HCT116 (cell line): ENCODE measurements at regions not wholly inside any gene's neighbourhood (a gene's known extent, or its start where the extent isn't known, plus 50 kb on each side); places are given as distances from the start of the nearest gene placed in this dataset.

ENCODE experiments used
- ATAC-seq: fragments of 200-7000 bp; cut with Tn5 transposase; 2 replicates; pipeline ENCODE4 v1.9.1; 2020; ENCODE audit warnings: mild to moderate bottlenecking, moderate library complexity
- BruUV-seq: library from RNA; stranded (reverse); fragments of 400-500 nt; replicated peaks from 2 replicates; lab custom pipeline; 2021; lab: Mats Ljungman, UMichigan
- CTCF ChIA-PET: fragments of 300-600 bp; sonication (Branson Sonifier 250); formaldehyde crosslinking; loops from one replicate; lab custom pipeline; 2021; ENCODE audit warnings: antibody characterized with exemption; lab: Charles Lee
- POLR2A ChIA-PET: fragments of 300-600, 350-600 bp; sonication (Branson Sonifier 250); formaldehyde crosslinking; loops from one replicate; lab custom pipeline; 2021; ENCODE audit warnings: antibody characterized with exemption; lab: Charles Lee
- RAD21 ChIA-PET, 2 experiments: fragments of 300-600 bp; sonication (Branson Sonifier 250); formaldehyde crosslinking; loops; one replicate each; lab custom pipeline; 2023; ENCODE audit warnings: low total read pairs in 2 of 2; ENCODE audit not compliant: uncharacterized antibody in 2 of 2, unreplicated experiment in 2 of 2, low non-redundant PET in 1 of 2; lab: Charles Lee
- DNase-seq: peaks from one replicate; pipeline ENCODE4 v3.0.0-alpha.2; 2010; ENCODE audit warnings: low read depth, low spot score
- H2AFZ ChIP-seq: fragments of 200-600 bp; shearing (Covaris generic), sonication (generic); 2 replicates; pipeline ENCODE4 v1.6.1; 2017; ENCODE audit warnings: low read depth, mixed run types, mixed read lengths, antibody characterized with exemption, low read length; ENCODE audit not compliant: poor library complexity, severe bottlenecking
- H3K27ac ChIP-seq: 2 replicates; pipeline ENCODE4 v1.5.1; 2012; ENCODE audit warnings: low read depth, low read length
- H3K27me3 ChIP-seq: fragments of 200-600 bp; sonication (generic); 2 replicates; pipeline ENCODE4 v1.6.1; 2016; ENCODE audit warnings: mixed run types, low read length, mixed read lengths; ENCODE audit not compliant: insufficient read depth
- H3K36me3 ChIP-seq, 2 experiments: fragments of 200-500 bp in 1 of 2; fragments of 200-600 bp in 1 of 2; sonication (Bioruptor generic) in 1 of 2; sonication (generic) in 1 of 2; 2 replicates each; pipeline versions ENCODE4 v1.5.1 to v1.6.1; 2014 to 2016; ENCODE audit warnings: low read length in 2 of 2, inconsistent platforms in 1 of 2, mixed read lengths in 1 of 2, mixed run types in 1 of 2; ENCODE audit not compliant: insufficient read depth in 2 of 2, control insufficient read depth in 1 of 2
- H3K4me1 ChIP-seq, 2 experiments: fragments of 200-600 bp in 1 of 2; sonication (generic) in 1 of 2; 2 replicates each; pipeline versions ENCODE4 v1.5.1 to v1.6.1; 2012 to 2017; ENCODE audit warnings: low read length in 2 of 2, inconsistent platforms in 1 of 2, mild to moderate bottlenecking in 1 of 2, mixed read lengths in 1 of 2, mixed run types in 1 of 2, moderate library complexity in 1 of 2; ENCODE audit not compliant: insufficient read depth in 2 of 2, control insufficient read depth in 1 of 2
- H3K4me2 ChIP-seq: fragments of 200-600 bp; sonication (generic); 2 replicates; pipeline ENCODE4 v1.6.1; 2017; ENCODE audit warnings: mixed run types, low read length, mixed read lengths
- H3K4me3 ChIP-seq, 2 experiments: fragments of 200-600 bp in 1 of 2; sonication (generic) in 1 of 2; replicated peaks in 1 of 2; 2 replicates each; pipeline ENCODE4 v1.5.1; 2011 to 2016; ENCODE audit warnings: low read length in 2 of 2, control low read depth in 1 of 2, low read depth in 1 of 2, mild to moderate bottlenecking in 1 of 2, mixed read lengths in 1 of 2, mixed run types in 1 of 2
- H3K79me2 ChIP-seq: fragments of 200-600 bp; sonication (generic); 2 replicates; pipeline ENCODE4 v1.6.1; 2017; ENCODE audit warnings: mild to moderate bottlenecking, mixed run types, low read length, moderate library complexity, mixed read lengths; ENCODE audit not compliant: insufficient read depth
- H3K9ac ChIP-seq: fragments of 200-600 bp; sonication (generic); 2 replicates; pipeline ENCODE4 v1.6.1; 2016; ENCODE audit warnings: low read length, mixed read lengths
- H3K9me2 ChIP-seq: fragments of 200-600 bp; sonication (generic), shearing (Covaris generic); 2 replicates; pipeline ENCODE4 v1.6.1; 2017; ENCODE audit warnings: mixed run types, mild to moderate bottlenecking, moderate library complexity; ENCODE audit not compliant: insufficient read depth
- H3K9me3 ChIP-seq, 2 experiments: fragments of 200-500 bp in 1 of 2; fragments of 200-600 bp in 1 of 2; sonication (Bioruptor generic) in 1 of 2; sonication (generic) in 1 of 2; 2 replicates each; pipeline ENCODE4 v1.6.1; 2014 to 2017; ENCODE audit warnings: low read length in 2 of 2, mixed read lengths in 2 of 2, inconsistent platforms in 1 of 2, low read depth in 1 of 2, mild to moderate bottlenecking in 1 of 2, mixed run types in 1 of 2, moderate library complexity in 1 of 2; ENCODE audit not compliant: control insufficient read depth in 1 of 2, insufficient read depth in 1 of 2
- H4K20me1 ChIP-seq: fragments of 200-600 bp; sonication (generic), shearing (Covaris generic); 2 replicates; pipeline ENCODE4 v1.6.1; 2017; ENCODE audit warnings: mixed run types, mild to moderate bottlenecking, moderate library complexity; ENCODE audit not compliant: insufficient read depth
- CEBPB ChIP-seq: IDR thresholded peaks from 2 replicates; pipeline ENCODE4 v1.6.1; 2012; ENCODE audit warnings: low read depth
- EGR1 ChIP-seq: IDR thresholded peaks from 2 replicates; pipeline ENCODE4 v1.6.1; 2012; ENCODE audit warnings: low read depth
- ELF1 ChIP-seq: IDR thresholded peaks from 2 replicates; pipeline ENCODE4 v1.6.1; 2012; ENCODE audit warnings: low read depth, borderline replicate concordance
- FOSL1 ChIP-seq: IDR thresholded peaks from 2 replicates; pipeline ENCODE4 v1.6.1; 2012; ENCODE audit warnings: low read depth
- POLR2A ChIP-seq: IDR thresholded peaks from 2 replicates; pipeline ENCODE4 v1.7.0; 2011; ENCODE audit warnings: borderline replicate concordance; ENCODE audit not compliant: insufficient read depth, insufficient read length; ENCODE audit errors: extremely low read depth
- SIN3A ChIP-seq: IDR thresholded peaks from 2 replicates; pipeline ENCODE4 v1.6.1; 2012; ENCODE audit warnings: low read depth
- SRF ChIP-seq: IDR thresholded peaks from 2 replicates; pipeline ENCODE4 v1.6.1; 2012; ENCODE audit warnings: low read depth
- ZFX ChIP-seq: fragments of 450-650 bp; IDR thresholded peaks from 2 replicates; pipeline ENCODE4 v1.6.1; 2017
- intact Hi-C: fragments of 100-400 bp; cut with micrococcal nuclease; formaldehyde crosslinking; loops from 2 replicates; pipeline ENCODE4 v1.10.0; 2022
- TF ChIP-seq, protein P1 (sequence below): IDR thresholded peaks from 2 replicates; pipeline ENCODE4 v1.6.1; 2012; ENCODE audit warnings: low read depth
- TF ChIP-seq, protein P2 (sequence below): IDR thresholded peaks from 2 replicates; pipeline ENCODE4 v1.6.1; 2012

GRCh38 chr7:153404781-153405279 lies 645.3 kb downstream of the ACTR3B start (continued):
- TF ChIP-seq, protein P1, sequence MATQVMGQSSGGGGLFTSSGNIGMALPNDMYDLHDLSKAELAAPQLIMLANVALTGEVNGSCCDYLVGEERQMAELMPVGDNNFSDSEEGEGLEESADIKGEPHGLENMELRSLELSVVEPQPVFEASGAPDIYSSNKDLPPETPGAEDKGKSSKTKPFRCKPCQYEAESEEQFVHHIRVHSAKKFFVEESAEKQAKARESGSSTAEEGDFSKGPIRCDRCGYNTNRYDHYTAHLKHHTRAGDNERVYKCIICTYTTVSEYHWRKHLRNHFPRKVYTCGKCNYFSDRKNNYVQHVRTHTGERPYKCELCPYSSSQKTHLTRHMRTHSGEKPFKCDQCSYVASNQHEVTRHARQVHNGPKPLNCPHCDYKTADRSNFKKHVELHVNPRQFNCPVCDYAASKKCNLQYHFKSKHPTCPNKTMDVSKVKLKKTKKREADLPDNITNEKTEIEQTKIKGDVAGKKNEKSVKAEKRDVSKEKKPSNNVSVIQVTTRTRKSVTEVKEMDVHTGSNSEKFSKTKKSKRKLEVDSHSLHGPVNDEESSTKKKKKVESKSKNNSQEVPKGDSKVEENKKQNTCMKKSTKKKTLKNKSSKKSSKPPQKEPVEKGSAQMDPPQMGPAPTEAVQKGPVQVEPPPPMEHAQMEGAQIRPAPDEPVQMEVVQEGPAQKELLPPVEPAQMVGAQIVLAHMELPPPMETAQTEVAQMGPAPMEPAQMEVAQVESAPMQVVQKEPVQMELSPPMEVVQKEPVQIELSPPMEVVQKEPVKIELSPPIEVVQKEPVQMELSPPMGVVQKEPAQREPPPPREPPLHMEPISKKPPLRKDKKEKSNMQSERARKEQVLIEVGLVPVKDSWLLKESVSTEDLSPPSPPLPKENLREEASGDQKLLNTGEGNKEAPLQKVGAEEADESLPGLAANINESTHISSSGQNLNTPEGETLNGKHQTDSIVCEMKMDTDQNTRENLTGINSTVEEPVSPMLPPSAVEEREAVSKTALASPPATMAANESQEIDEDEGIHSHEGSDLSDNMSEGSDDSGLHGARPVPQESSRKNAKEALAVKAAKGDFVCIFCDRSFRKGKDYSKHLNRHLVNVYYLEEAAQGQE, result no peak
- no peak for TF ChIP-seq ZFX
- TF ChIP-seq CEBPB, result no peak
- TF ChIP-seq SIN3A, result no peak
- TF ChIP-seq SRF, result no peak
- no peak for TF ChIP-seq FOSL1

DNA sequence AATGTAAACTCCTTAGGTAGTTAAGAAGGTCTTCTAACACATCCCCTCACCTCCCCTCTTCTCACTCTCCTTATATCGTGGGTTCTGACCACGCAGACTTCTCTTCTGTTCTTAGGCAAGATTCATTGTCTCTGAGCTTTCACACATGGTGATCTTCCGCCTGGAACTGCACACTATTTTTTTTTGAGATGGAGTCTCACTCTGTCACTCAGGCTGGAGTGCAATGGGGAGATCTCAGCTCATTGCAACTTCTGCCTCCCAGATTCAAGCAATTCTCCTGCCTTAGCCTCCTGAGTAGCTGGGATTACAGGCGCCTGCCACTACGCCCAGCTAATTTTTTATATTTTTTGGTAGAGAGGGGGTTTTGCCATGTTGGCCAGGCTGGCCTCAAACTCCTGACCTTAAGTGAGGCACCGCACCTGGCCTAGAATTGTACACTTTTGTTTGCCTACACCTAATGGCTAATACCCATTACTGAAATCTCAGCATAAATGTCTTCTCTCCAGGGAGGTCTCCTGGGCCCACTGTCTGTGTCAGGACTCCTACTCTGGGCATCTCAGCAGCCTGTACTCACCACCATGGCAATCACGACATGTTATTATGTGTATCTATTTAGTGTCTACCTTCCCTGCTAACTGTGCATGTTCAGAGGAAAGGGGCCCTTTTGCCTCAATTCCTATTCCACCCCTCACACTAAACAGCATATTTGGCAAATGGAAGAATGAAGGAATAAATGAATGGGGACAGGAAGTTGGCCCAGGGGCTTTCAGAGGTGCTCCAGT lies 646.3 kb upstream of the DPP6 start:
- TF ChIP-seq, protein P2, sequence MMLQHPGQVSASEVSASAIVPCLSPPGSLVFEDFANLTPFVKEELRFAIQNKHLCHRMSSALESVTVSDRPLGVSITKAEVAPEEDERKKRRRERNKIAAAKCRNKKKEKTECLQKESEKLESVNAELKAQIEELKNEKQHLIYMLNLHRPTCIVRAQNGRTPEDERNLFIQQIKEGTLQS, result no peak
- no peak for TF ChIP-seq POLR2A
- TF ChIP-seq EGR1, result no peak
- TF ChIP-seq ELF1, result no peak
- Histone ChIP-seq H3K4me1 (no peaks in the 10 kb centered on the region), H3K4me3 (no peak overlapping the region), H3K79me2 (no peaks in the 10 kb centered on the region), H3K4me2 (no peak overlapping the region), H3K27me3 (no peaks in the 10 kb centered on the region), H3K9me3 (peaks cover 0 to 13% of the 10 kb centered on the region in 2 experiments; a peak in 1 of 4 replicates), H3K9ac (no peak overlapping the region), H2AFZ (no peak overlapping the region), H3K27ac (no peak overlapping the region), H3K9me2 (no peaks in the 10 kb centered on the region), H4K20me1 (no peaks in the 10 kb centered on the region), H3K36me3 (no peaks in the 10 kb centered on the region)
- intact Hi-C loops, result no loop called here
- ChIA-PET POLR2A (no interaction called here), CTCF (no interaction called here), RAD21 (no interaction called here)
- BruUV-seq, result no TSS peak
- ATAC-seq, result no peak
- no peak for DNase-seq
